ENCODE measurements at regions not wholly inside any gene's neighbourhood (a gene's known extent, or its start where the extent isn't known, plus 50 kb on each side); places are given as distances from the start of the nearest gene placed in this dataset.
A peak's percentile ranks its signal among the peaks of the same experiment; 100 is the strongest.
"Not testable (repeated sequence)": the region's sequence is repeated elsewhere in the genome, so short reads cannot be mapped to it uniquely, and the experiment has no call there.

DNA sequence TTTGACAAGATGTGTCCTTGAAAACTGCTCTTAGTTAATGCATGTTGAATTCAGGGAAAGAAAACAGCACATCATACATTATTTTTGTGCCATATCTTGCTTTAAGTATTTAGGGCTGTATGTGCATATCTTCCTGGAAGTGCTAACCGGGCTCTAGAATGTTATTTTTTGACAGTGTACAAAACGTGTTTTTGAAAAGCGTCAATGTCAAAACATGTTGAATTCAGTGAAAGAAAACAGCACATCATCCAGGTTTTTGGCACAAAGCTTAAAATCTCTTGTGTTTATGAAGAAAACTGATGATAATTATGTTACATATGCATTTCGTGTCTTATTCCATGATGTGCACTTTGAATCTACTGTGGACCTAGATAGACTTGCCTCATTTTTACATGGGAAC is 82.7 kb downstream of the ASCL4 start:
- no peak overlapping the region for H3K27ac Mint-ChIP-seq (ENCODE audit: unreplicated experiment)
- no peaks in the 10 kb centered on the region for H3K9me3 Mint-ChIP-seq (ENCODE audit: unreplicated experiment)
- no peaks in the 10 kb centered on the region for H3K4me1 Mint-ChIP-seq (ENCODE audit: low read depth, unreplicated experiment)
- TF ChIP-seq, protein P1, sequence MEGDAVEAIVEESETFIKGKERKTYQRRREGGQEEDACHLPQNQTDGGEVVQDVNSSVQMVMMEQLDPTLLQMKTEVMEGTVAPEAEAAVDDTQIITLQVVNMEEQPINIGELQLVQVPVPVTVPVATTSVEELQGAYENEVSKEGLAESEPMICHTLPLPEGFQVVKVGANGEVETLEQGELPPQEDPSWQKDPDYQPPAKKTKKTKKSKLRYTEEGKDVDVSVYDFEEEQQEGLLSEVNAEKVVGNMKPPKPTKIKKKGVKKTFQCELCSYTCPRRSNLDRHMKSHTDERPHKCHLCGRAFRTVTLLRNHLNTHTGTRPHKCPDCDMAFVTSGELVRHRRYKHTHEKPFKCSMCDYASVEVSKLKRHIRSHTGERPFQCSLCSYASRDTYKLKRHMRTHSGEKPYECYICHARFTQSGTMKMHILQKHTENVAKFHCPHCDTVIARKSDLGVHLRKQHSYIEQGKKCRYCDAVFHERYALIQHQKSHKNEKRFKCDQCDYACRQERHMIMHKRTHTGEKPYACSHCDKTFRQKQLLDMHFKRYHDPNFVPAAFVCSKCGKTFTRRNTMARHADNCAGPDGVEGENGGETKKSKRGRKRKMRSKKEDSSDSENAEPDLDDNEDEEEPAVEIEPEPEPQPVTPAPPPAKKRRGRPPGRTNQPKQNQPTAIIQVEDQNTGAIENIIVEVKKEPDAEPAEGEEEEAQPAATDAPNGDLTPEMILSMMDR (IDR thresholded peaks at IDR 0.05; ENCODE audit: partially characterized antibody, unreplicated experiment): no peak
- no peaks in the 10 kb centered on the region for H3K36me3 Mint-ChIP-seq (ENCODE audit: unreplicated experiment)
- DNase-seq: no peak
- H3K27me3 Mint-ChIP-seq (ENCODE audit: unreplicated experiment): peaks cover 5% of the 10 kb centered on the region
- no peak overlapping the region for H3K4me3 Mint-ChIP-seq (ENCODE audit: unreplicated experiment)

DNA sequence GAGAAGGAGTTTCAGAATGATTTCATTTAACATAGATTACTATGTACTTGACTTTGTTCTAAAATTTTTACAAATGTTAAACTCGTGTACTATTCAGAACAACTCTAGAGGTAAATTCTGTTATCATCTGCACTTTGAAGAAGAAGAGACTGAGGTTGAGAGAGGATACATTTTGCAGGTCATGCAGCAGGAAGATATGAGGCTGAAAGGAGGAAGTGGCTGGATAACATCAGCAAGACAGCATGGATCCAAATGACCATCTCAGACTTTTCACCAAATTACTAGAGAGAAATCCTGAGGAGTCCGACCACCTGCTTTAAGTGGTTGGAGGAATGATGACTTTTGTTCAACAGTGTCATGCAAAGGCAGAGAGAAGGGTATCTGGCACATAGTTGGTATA is 84.9 kb downstream of the ASCL4 start:
- Mint-ChIP-seq H3K4me3 (ENCODE audit: unreplicated experiment) (no peak overlapping the region), H3K9me3 (ENCODE audit: unreplicated experiment) (no peaks in the 10 kb centered on the region), H3K27me3 (ENCODE audit: unreplicated experiment) (peaks cover 16% of the 10 kb centered on the region), H3K27ac (ENCODE audit: unreplicated experiment) (no peak overlapping the region), H3K36me3 (ENCODE audit: unreplicated experiment) (no peaks in the 10 kb centered on the region), H3K4me1 (ENCODE audit: low read depth, unreplicated experiment) (peaks cover under 1% of the 10 kb centered on the region)
- TF ChIP-seq, protein P1 (IDR thresholded peaks at IDR 0.05; ENCODE audit: partially characterized antibody, unreplicated experiment): no peak
- DNase-seq: no peak

DNA sequence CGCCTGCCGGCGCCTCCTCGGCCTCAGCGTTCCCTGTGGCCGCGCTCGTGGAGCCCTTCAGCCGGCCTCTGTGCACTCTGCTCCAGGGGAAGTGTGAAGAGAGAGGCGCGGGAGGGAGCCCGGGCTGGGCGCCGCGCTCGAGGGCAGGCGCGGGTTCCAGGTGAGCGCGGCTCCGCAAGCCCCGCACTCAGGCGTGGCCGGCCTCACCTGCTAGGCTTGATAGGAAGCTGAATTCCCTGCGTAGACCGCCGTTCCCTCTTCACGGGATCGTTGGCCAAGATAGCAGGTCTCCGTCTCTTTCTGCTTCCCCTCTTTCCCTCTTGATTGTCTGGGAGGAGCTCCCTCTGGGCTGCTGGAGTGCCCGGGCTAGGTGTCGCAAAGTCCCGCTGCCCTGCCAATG is 89.7 kb downstream of the ASCL4 start:
- peaks cover 7% of the 10 kb centered on the region for H3K36me3 Mint-ChIP-seq (ENCODE audit: unreplicated experiment)
- peak overlapping the region; percentile 81 for H3K4me3 Mint-ChIP-seq (ENCODE audit: unreplicated experiment)
- H3K4me1 Mint-ChIP-seq (ENCODE audit: low read depth, unreplicated experiment): peaks cover 2% of the 10 kb centered on the region
- TF ChIP-seq, protein P1 (IDR thresholded peaks at IDR 0.05; ENCODE audit: partially characterized antibody, unreplicated experiment): no peak
- H3K27ac Mint-ChIP-seq (ENCODE audit: unreplicated experiment): no peak overlapping the region
- peaks cover 25% of the 10 kb centered on the region for H3K27me3 Mint-ChIP-seq (ENCODE audit: unreplicated experiment)
- peak; percentile 39 for DNase-seq
- peaks cover 2% of the 10 kb centered on the region for H3K9me3 Mint-ChIP-seq (ENCODE audit: unreplicated experiment)

DNA sequence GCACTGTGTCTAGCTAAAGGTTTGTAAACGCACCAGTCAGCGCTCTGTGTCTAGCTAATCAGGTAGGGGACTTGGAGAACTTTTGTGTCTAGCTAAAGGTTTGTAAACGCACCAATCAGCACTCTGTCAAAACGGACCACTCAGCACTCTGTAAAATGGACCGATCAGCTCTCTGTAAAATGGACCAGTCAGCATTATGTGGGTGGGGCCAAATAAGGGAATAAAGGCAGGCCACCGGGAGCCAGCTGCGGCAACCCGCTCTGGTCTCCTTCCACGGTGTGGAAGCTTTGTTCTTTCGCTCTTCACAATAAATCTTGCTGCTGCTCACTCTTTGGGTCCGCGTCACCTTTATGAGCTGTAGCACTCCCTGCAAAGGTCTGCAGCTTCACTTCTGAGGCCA is 90.2 kb downstream of the ASCL4 start:
- not testable (repeated sequence) for H3K27ac Mint-ChIP-seq (ENCODE audit: unreplicated experiment); H3K9me3 Mint-ChIP-seq (ENCODE audit: unreplicated experiment); H3K36me3 Mint-ChIP-seq (ENCODE audit: unreplicated experiment); DNase-seq; H3K4me1 Mint-ChIP-seq (ENCODE audit: low read depth, unreplicated experiment)
- H3K27me3 Mint-ChIP-seq (ENCODE audit: unreplicated experiment): peaks cover 27% of the 10 kb centered on the region
- H3K4me3 Mint-ChIP-seq (ENCODE audit: unreplicated experiment): peak overlapping the region; percentile 63

DNA sequence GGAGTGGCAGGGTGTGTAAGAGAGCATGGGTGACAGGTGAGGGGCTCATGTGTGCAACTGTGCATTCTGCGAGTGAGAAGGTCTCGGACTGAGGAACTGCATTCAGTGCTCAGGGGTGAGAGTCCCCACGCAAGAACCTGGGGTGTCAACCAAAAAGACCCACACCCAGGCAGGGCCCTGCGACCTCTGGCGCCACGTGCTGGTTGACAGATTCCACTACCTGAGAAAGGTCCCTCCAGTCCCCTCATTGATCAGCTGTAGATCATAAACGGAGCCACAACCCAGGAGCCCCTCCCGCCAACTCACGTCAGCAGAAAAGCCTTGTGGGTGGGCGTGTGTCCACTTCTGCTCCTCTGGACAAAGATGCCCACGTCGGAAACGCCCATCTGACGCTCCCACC is 98.7 kb downstream of the ASCL4 start:
- H3K36me3 Mint-ChIP-seq (ENCODE audit: unreplicated experiment): no peaks in the 10 kb centered on the region
- peaks cover 2% of the 10 kb centered on the region for H3K27me3 Mint-ChIP-seq (ENCODE audit: unreplicated experiment)
- H3K27ac Mint-ChIP-seq (ENCODE audit: unreplicated experiment): no peak overlapping the region
- peaks cover 11% of the 10 kb centered on the region for H3K4me1 Mint-ChIP-seq (ENCODE audit: low read depth, unreplicated experiment)
- TF ChIP-seq, protein P1 (IDR thresholded peaks at IDR 0.05; ENCODE audit: partially characterized antibody, unreplicated experiment): no peak
- no peak for DNase-seq
- H3K9me3 Mint-ChIP-seq (ENCODE audit: unreplicated experiment): peaks cover under 1% of the 10 kb centered on the region
- H3K4me3 Mint-ChIP-seq (ENCODE audit: unreplicated experiment): no peak overlapping the region

DNA sequence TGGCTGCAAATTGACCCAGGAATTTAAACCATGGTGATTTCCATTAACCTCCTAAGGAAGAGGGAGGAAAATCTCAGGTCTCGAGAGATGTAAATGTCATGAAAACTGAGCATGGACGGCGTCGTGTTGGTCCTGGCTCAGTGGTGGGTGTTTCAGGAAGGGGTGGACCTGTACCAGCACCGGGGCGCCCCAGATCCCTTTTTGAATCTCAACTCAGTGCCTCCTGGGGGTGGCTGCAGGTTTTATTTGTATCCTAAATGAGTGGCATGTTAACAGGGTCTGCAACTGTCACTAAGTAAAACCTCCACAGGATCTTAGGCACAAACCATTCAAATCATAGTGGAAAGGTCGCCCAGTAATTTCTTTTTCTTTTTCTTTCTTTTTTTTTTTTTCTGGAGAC is 101.3 kb downstream of the ASCL4 start:
- Mint-ChIP-seq H3K27ac (ENCODE audit: unreplicated experiment) (no peak overlapping the region), H3K9me3 (ENCODE audit: unreplicated experiment) (peaks cover 2% of the 10 kb centered on the region), H3K4me3 (ENCODE audit: unreplicated experiment) (no peak overlapping the region), H3K4me1 (ENCODE audit: low read depth, unreplicated experiment) (peaks cover 3% of the 10 kb centered on the region), H3K27me3 (ENCODE audit: unreplicated experiment) (no peaks in the 10 kb centered on the region), H3K36me3 (ENCODE audit: unreplicated experiment) (no peaks in the 10 kb centered on the region)
- TF ChIP-seq, protein P1 (IDR thresholded peaks at IDR 0.05; ENCODE audit: partially characterized antibody, unreplicated experiment): no peak
- no peak for DNase-seq

All from glutamatergic neuron (in vitro differentiated cells).